ENCODE measurements at regions not wholly inside any gene's neighbourhood (a gene's known extent, or its start where the extent isn't known, plus 50 kb on each side); places are given as distances from the start of the nearest gene placed in this dataset.

- DNase-seq (ENCODE audit: low spot score) = no peak
Measured at GRCh38 chr6:98717988-98718387, 116.4 kb upstream of the POU3F2 start.

GRCh38 chr6:98724537-98724936, 109.8 kb upstream of the POU3F2 start:
- DNase-seq (ENCODE audit: low spot score) = no peak

GRCh38 chr6:98747273-98747672, 87.1 kb upstream of the POU3F2 start:
- no peak for DNase-seq (ENCODE audit: low spot score)

- DNase-seq (ENCODE audit: low spot score) = no peak
Measured at GRCh38 chr6:98747960-98748359, 86.4 kb upstream of the POU3F2 start.

GRCh38 chr6:98759459-98759858, 74.9 kb upstream of the POU3F2 start:
- DNase-seq (ENCODE audit: low spot score) = no peak

GRCh38 chr6:98764373-98764911, 69.9 kb upstream of the POU3F2 start:
- no peak for DNase-seq (ENCODE audit: low spot score)

GRCh38 chr6:98769546-98769945, 64.8 kb upstream of the POU3F2 start:
- no peak for DNase-seq (ENCODE audit: low spot score)

GRCh38 chr6:98775205-98775604, 59.2 kb upstream of the POU3F2 start:
- DNase-seq (ENCODE audit: low spot score) = no peak

GRCh38 chr6:98777762-98778161, 56.6 kb upstream of the POU3F2 start:
- no peak for DNase-seq (ENCODE audit: low spot score)

GRCh38 chr6:98779618-98780017, 54.8 kb upstream of the POU3F2 start:
- DNase-seq (ENCODE audit: low spot score) = no peak

- DNase-seq (ENCODE audit: low spot score) = no peak
Measured at GRCh38 chr6:98782772-98783171, 51.6 kb upstream of the POU3F2 start.

- no peak for DNase-seq (ENCODE audit: low spot score)
Measured at GRCh38 chr6:98783578-98783977, 50.8 kb upstream of the POU3F2 start.
